ENCODE measurements at regions not wholly inside any gene's neighbourhood (a gene's known extent, or its start where the extent isn't known, plus 50 kb on each side); places are given as distances from the start of the nearest gene placed in this dataset.
A peak's percentile ranks its signal among the peaks of the same experiment; 100 is the strongest.
"Not testable (repeated sequence)": the region's sequence is repeated elsewhere in the genome, so short reads cannot be mapped to it uniquely, and the experiment has no call there.

DNA sequence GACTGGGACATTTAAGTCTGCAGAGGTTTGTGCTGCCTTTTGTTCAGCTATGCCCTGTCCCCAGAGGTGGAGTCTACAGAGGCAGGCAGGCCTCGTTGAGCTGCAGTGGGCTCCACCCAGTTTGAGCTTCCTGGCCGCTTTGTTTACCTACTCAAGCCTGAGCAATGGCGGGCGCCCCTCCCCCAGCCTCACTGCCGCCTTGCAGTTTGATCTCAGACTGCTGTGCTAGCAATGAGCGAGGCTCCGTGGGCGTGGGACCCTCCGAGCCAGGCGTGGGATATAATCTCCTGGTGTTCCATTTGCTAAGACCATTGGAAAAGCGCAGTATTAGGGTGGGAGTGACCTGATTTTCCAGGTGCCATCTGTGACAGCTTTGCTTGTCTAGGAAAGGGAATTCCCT lies 296.7 kb downstream of the KLF13 start:
- not testable (repeated sequence) for FAIRE-seq; DNase-seq (ENCODE audit: extremely low spot score, insufficient read length, low read depth)

DNA sequence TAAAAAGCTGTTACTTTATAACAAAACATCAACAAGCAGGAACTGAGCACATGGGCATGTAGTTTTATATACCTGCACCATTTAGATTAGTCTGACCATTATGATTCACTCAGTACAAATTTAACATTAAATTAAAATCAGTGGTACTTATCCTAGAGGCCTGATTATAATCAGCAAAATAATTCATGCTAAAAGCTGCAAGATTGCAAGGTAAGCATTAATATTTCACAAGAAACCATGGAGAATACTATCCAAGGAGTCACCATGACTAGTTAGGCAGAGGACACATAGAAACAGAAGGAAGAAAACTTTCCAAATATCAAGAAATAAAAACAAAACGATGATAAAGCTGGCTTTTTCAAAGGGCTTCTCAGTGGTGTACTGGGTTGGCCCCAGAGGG lies 297.5 kb downstream of the KLF13 start:
- DNase-seq (ENCODE audit: extremely low spot score, insufficient read length, low read depth); FAIRE-seq: not testable (repeated sequence)

DNA sequence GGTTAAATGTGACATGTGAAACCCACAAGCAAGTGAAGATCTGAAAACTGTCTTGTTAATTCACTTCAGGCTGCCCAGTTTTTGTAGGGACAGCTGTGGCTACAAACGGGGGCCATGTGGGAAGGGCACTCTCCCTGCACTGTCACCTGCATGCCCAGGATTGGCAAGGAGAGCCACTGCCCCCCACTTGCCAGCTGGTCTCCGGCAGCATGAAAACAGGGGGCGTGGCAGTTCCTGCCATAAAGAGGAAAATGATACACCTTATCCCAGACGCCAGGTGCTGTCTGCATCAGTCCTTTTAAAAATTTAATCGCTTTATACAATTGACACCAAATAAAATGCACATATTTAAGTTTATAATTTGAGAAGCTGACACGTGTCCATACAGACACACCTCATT lies 309.1 kb downstream of the KLF13 start:
- not testable (repeated sequence) for DNase-seq (ENCODE audit: extremely low spot score, insufficient read length, low read depth); FAIRE-seq

DNA sequence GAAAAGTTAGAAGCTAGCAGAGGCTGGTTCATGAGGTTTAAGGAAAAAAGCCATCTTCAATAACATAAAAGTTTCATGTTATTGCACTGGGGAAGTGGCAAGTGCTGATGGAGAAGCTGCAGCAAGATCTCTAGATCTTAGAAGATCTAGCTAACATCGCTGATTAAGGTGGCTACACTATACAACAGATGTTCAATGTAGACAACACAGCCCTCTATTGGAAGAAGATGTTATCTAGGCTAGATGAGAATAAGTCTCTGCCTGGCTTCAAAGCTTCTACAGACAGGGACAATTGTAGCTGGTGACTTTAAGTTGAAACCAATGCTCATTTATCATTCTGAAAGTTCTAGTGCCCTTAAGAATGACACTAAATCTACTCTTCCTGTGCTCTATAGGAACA lies 310.3 kb downstream of the KLF13 start:
- not testable (repeated sequence) for DNase-seq (ENCODE audit: extremely low spot score, insufficient read length, low read depth); FAIRE-seq

DNA sequence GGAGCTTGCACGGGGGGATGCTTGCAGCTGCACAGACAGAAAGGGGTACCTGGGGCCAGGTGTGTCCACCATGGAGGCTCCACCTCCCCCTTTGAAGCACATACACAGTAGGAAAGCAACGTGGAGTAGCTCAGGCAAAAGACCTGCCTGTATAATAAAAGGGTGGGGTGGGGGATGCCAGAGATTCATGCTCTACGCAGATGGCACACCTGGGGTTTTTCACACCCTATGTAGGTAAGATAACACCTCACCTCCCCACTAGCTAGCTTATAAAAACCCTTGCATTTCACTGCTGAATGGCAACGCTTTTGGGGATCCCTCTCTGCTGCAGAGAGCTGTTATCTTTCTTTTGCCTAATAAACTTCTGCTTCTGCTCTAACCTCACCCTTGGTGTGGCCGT lies 317.3 kb downstream of the KLF13 start:
- DNase-seq (ENCODE audit: extremely low spot score, insufficient read length, low read depth): not testable (repeated sequence)
- FAIRE-seq: peak; percentile 29

DNA sequence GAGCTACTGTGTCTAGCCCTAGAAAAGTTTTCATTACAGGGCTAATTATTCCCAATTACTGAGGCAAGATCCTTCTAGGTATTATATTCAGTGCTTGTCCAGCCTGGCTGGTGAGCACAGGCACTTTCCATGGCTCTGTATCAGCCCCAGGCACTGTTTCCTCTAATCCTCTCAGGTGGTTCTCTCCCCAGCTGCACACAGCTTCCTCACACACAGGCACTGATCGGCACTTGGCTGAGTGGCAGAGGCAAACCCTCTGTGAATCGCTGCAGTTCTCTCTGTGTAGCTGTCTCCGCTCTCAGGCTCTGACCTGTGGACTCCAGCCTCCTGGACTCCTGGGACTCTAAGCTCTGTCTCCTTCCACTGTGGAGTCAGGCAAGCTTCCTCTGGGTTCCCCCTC lies 318.1 kb downstream of the KLF13 start:
- FAIRE-seq; DNase-seq (ENCODE audit: extremely low spot score, insufficient read length, low read depth): not testable (repeated sequence)

DNA sequence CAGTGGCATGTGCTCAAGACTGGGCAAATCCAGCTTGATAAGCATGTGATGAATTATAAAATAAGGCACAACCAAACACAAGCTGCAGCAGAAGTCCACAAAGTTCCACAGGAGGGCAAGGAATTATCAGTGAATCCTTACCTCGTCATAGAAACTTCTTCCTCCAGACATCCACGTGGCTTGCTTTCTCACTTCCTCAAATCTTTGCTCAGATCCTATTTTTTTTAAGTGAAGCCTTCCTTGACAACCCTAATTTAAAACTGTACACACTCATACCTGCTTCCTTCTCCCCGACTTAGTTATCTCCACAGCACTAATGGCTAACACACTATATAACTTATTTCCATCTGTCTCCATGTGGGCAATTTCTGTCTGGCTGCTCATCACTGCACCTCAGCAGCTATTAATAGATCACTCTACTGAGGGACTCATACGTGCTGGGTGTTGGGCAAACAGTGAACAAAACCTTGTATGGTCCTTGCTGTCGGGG lies 320.7 kb downstream of the KLF13 start:
- not testable (repeated sequence) for FAIRE-seq; DNase-seq (ENCODE audit: extremely low spot score, insufficient read length, low read depth)

DNA sequence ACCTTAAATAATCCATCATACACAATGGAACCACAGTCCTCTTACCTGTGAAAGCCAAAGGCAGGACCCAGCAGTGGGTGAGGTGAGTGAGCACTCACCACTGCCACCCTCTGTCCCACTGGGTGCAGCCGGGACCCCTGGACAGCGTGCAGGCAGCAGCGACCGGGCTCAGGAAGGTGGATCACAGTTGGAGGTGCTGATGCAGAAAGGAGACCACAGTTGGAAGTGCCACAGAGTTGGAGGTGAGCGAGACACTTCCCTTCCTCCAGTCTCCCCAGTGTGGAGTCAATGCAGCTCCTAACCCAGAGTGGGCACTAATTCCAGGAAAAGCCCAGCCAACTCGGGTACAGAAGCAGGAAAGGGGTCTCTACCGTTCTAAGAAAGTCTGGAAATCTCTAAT lies 323.0 kb downstream of the KLF13 start:
- not testable (repeated sequence) for DNase-seq (ENCODE audit: extremely low spot score, insufficient read length, low read depth); FAIRE-seq

DNA sequence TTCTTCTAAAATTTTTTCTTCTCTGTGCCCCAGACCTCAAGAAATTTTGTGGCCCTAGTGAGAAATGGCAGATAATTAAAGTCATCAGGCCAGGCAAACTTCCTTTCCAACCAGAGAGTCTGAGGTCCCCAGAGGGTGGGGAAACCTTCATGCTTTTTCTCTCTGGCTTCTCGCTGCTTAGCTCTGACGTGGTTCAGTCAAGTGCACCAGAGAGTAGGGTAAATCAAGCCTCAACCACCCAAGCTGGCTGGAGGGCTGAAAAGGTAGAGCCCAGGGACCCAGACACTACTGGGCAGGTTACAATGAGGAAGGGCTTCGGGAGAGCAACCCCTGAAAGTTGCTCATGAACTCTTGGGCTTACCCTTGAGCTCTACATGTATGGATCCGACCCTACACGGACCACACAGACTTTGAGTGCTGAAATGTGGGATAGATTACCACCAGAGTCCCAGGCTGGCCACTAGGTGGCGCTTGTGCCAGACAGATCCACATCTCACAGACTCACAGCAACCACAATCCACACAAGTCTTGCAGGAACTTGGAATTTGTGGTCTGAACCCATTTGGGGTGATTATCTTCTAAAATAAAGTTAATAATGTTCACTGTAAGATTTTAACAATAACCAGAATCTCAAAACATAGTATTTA lies 323.5 kb downstream of the KLF13 start:
- not testable (repeated sequence) for DNase-seq (ENCODE audit: extremely low spot score, insufficient read length, low read depth)
- peak; percentile 93 for FAIRE-seq

DNA sequence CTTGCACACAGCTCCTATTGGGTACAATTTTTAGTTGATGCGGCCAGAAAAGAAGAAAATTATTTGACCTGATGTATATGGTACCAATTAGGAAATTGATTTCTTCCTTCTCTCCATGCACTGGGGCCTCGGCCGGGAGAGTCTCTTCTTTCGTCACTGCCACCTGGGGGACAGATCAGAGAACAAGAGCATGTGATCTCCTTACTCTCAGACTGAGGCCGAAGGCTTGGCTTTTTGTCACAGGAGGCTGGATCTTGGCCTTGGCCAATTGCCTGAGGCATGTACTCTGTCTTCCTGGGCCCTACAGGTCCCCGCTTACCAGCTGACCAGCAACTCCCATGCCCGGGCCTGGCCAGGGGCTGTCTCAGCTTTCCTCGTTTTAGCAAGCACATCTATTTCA lies 330.3 kb downstream of the KLF13 start:
- not testable (repeated sequence) for FAIRE-seq; DNase-seq (ENCODE audit: extremely low spot score, insufficient read length, low read depth)

DNA sequence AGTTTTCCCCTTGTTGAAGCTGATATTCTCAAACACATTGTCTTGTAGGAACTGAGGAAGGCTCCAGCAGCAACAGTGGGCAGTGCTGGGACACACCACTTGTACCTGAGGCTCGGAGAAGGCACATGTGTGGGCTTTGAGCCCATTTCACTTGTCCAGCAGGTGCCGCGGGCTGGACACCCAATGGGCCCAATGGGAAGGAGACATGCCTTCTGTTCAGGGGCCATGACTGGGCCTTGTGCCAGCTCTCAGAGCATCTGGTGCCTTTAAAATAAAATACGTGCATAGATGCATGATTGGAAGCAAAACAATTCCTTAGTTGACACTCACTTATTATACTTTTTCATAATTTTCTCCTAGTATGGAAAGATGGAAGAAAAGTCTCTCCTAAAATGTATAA lies 334.2 kb downstream of the KLF13 start:
- DNase-seq (ENCODE audit: extremely low spot score, insufficient read length, low read depth): no peak
- no peak for FAIRE-seq

DNA sequence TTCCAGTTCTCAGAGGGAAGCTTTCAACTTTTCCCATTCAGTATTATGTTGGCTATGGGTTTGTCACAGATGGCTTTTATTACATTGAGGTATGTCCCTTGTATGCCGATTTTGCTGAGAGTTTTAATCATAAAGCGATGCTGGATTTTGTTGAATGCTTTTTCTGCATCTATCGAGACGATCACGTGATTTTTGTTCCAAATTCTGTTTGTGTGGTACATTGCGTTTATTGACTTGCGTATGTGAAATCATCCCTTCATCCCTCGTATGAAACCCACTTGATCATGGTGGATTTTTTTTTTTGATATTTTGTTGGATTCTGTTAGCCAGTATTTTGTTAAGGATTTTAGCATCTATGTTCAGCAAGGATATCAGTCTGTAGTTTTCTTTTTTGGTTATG lies 339.1 kb downstream of the KLF13 start:
- not testable (repeated sequence) for FAIRE-seq; DNase-seq (ENCODE audit: extremely low spot score, insufficient read length, low read depth)

DNA sequence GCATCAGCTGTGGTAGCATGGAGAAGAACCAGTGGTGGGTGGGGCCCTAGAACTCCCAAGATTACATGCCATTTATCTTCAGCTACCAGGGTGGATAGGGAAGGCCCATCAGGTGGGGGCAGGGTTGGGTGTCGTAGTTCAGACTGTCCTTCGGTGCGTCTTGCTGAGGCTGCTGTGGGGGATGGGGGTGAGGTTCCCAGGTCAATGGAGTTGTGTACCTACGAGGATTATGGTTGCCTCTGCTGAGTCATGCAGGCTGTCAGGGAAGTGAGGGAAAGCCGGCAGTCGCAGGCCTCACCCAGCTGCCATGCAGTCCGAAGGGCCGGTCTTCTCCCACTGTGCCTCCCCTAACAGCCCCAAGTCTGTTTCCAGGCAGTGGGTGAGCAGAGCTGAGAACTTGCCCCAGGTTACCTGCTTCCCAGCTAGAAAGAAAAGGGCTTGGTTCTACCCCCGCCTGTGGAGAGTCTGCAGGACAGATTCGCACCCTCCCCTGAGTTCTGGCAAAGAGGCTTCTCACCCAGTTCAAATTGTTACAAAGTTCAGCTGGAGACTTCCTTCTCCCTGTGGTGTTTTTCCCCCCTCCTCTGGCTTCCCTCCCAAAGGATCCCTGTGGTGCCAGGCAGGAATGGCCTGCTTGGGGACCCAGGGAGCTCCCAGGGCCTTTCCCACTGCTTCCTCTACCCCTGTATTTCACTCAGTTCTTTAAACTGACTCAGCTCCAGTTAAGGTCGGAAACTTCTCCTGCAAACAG lies 342.7 kb downstream of the KLF13 start:
- DNase-seq (ENCODE audit: extremely low spot score, insufficient read length, low read depth); FAIRE-seq: not testable (repeated sequence)

DNA sequence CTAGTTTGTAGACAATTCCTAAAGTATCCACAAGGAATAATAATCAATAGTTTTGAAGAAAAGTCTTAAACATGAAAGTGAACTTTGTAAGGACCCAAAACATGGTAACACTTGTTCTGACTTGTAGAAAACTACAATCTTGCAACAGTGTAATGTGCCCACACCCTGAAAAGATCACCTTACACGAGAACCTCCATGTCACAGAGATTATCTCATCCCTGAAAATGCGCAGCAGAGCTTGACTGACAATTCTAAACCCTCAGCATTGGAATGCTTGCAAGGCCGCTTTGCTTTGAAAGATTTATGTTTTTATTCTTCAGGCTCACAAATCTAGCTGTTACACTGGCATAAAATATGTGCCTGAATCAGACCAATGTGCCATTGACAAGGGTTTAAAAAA lies 346.6 kb downstream of the KLF13 start:
- not testable (repeated sequence) for DNase-seq (ENCODE audit: extremely low spot score, insufficient read length, low read depth); FAIRE-seq

DNA sequence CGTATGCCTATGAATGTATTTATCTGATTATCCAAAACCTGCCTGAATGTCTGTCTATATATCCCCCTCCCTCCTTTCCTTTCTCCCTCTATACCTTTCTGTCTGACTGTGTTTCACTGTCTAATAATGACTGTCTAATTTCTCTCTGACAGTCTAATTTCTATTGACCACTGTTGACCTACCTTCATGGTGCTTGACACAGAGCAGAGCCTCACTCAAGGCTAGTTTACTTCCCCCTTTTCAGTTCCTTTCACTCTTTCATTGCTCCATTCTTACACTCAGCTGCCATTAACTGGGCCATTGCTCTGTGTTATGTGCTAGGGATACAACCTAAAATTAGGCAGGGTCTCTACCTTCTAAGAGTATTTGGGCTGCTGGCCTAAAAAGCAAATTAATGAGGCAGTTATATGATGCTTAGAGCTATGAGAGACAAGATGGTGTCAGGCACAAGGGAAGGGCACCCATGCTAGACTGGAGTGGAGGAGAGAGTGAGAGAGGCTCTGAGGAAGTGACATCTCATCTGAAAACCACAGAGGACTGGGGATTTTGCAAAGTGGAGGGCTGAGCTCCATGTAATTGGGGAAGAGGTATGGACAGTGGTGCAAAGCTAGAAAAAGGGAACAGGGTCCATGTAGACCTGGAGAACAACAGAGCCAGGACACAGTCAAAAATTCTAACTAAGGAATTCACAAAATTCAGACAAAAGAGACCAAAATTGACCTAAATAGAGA lies 348.6 kb upstream of the CHRNA7 start:
- FAIRE-seq: peak; percentile 26
- DNase-seq (ENCODE audit: extremely low spot score, insufficient read length, low read depth): not testable (repeated sequence)

DNA sequence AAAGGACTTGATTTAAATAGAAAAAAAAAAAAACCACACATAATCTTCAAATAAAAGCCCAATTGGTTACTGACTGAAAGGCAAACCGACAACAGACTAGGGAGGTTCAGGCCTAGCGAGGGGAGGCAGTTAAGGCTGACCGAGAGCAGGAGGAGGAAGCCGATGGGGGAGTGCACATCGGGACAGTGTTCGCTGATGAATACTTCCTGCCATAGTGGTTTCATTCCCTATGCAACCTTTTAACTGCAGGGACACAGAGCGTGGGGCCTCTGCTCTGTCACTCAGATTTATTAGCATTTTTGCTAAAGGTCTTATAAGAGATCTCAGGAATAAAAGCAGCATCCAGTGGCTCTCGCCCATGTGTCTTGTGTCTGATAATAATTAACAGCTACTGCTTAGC lies 343.2 kb upstream of the CHRNA7 start:
- FAIRE-seq: peak; percentile 74

DNA sequence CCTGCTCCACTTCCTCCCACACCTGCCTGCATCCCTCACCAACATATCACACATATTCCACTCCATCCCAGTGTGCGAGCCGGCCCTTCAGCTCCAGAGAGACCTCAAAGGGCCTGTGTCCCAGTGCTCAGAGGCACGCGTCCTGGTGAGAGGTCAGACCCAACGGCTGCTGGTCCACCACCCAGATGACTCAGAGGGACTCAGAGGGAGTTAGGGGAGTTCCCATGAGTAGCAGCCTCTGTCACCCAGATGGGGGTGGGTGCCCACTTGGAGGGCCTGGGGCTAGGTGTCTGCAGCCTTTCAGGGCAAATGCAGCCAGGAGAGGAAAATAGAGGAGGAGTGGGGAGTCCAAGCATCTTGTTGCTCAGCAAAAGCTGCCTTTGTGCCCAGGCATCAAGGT lies 333.8 kb upstream of the CHRNA7 start:
- DNase-seq (ENCODE audit: extremely low spot score, insufficient read length, low read depth); FAIRE-seq: not testable (repeated sequence)

More for the DNA sequence above, 343.2 kb upstream of the CHRNA7 start:
- DNase-seq (ENCODE audit: extremely low spot score, insufficient read length, low read depth): not testable (repeated sequence)

DNA sequence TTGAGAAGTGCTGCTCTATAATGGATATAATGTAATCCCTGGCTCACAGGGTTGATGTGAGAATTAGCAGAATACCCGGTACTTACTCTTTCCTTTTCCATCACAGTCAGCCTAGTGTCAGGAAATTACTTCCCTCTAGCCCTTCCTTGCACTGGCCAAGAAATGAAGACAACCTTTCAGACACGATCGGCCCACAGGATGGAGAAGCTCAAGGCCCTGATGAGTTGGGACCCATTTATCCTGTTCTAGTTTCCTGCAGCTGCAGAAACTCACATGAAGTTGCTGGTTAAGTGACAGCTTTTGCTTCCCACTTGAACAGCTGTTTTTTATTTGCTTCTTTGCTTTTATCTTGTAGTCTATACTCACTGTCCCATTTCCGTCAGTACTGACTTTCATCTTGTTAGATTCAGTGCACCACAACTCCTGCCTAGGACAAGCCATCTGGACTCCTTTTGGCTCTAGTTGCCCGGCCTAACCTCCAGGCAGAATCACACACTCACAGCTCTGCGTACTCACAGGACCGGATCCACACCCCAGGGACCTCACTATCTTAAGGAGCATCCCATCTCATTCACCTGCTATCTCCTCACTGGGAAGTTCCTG lies 325.1 kb upstream of the CHRNA7 start:
- DNase-seq (ENCODE audit: extremely low spot score, insufficient read length, low read depth): not testable (repeated sequence)
- peak; percentile 52 for FAIRE-seq

DNA sequence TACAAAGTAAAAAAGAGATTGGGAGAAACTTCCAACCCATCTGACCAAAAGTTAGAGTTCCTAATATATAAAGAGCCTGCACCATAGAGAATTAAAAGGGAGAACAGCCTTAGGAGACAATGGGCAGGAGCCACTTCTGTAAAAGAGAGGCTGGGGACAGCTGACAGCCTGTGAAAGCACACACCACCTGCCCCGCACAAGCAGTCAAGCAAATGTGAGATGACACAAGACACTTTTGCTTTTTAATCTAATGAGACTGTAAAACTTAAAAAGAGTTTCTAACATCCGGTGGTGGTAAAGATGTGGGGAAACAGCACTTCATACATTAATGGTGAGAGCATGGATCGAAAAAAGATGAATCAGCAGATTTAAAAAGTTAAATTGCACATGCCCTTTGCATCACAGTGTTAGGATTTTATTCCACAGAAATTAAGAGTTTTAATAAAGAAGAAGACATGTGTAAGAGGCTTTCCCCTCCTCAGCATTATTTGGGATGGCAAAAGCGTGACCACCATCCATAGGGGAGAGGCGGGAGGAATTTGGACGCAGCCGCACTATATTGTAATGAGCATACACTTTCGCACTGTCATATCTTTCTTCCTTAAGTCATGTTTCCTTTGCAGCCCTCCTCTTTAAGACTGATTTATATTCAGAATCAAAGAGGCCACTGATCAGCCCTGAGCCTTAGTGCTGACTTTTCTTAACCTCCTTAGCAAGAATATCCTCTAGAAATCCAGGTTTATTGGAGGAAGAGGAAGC lies 322.2 kb upstream of the CHRNA7 start:
- not testable (repeated sequence) for FAIRE-seq; DNase-seq (ENCODE audit: extremely low spot score, insufficient read length, low read depth)
